ENCODE measurements at regions not wholly inside any gene's neighbourhood (a gene's known extent, or its start where the extent isn't known, plus 50 kb on each side); places are given as distances from the start of the nearest gene placed in this dataset.

DNA sequence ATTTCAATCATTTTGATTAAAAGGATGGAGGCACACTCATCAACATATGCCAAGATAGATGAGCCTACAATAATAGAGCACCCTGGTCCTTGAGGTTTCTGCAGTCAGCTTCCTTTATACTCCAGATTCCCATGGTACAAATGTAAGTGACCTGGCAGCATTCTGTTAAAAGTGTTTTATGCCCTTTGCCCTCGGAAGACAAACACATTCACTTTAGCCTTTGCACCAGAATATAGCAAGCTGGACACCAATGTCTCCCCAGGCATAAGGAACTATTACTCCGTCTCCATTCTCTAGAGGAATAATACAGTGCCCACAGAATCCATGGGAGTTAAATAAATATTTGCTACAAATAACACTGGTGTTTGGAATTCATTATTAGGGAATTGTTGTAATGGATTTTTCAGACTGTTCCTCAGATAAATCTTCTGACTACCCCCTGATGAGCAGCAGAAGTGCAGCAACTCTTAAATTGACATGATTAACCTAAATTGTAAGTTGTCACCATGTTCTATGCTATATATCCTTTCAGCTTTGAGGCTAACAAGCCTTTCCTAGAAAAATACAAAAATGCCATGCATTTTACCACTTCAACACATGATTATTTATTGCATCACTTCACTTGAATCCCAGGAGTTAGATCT is 340.2 kb downstream of the TBC1D32 start:
- Histone ChIP-seq H3K4me3 (ENCODE audit: low read depth, low read length) (no peak overlapping the region), H3K36me3 (replicated peaks) (no peaks in the 10 kb centered on the region), H3K27ac (no peak overlapping the region), H3K27me3 (replicated peaks) (no peaks in the 10 kb centered on the region)
- no peak for DNase-seq
- in situ Hi-C loops (cut with HindIII; ENCODE audit: low pct_ligation_motif_present, low sequenced_read_pairs), result no loop called here
- TF ChIP-seq, protein P1, sequence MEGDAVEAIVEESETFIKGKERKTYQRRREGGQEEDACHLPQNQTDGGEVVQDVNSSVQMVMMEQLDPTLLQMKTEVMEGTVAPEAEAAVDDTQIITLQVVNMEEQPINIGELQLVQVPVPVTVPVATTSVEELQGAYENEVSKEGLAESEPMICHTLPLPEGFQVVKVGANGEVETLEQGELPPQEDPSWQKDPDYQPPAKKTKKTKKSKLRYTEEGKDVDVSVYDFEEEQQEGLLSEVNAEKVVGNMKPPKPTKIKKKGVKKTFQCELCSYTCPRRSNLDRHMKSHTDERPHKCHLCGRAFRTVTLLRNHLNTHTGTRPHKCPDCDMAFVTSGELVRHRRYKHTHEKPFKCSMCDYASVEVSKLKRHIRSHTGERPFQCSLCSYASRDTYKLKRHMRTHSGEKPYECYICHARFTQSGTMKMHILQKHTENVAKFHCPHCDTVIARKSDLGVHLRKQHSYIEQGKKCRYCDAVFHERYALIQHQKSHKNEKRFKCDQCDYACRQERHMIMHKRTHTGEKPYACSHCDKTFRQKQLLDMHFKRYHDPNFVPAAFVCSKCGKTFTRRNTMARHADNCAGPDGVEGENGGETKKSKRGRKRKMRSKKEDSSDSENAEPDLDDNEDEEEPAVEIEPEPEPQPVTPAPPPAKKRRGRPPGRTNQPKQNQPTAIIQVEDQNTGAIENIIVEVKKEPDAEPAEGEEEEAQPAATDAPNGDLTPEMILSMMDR (IDR thresholded peaks at IDR 0.05; ENCODE audit: low read depth, low read length, missing control alignments), result no peak

DNA sequence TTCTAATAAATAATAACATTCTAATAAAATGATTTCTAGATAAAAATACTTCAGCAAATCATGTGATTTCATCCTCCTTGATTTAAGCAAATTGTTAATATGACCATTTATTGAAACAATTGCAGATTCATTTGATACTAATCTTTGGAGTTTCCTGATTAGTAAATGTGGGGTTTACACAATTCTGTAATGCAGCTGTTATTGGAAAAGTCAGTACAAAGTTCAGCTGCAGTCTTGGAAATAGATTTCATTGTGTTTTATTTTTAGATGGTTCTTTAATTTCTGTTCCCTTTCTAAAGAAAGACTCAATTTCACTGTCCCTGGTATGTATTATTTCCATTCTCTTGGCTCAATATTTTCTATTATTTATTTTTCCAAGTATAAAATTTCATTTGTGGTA is 342.0 kb downstream of the TBC1D32 start:
- no peak overlapping the region for H3K4me3 ChIP-seq (ENCODE audit: low read depth, low read length)
- no peak for DNase-seq
- TF ChIP-seq, protein P1 (IDR thresholded peaks at IDR 0.05; ENCODE audit: low read depth, low read length, missing control alignments), result no peak
- no peaks in the 10 kb centered on the region for H3K36me3 ChIP-seq (replicated peaks)
- no peak overlapping the region for H3K27ac ChIP-seq
- in situ Hi-C loops (cut with HindIII; ENCODE audit: low pct_ligation_motif_present, low sequenced_read_pairs), result no loop called here
- H3K27me3 ChIP-seq (replicated peaks), result no peaks in the 10 kb centered on the region

DNA sequence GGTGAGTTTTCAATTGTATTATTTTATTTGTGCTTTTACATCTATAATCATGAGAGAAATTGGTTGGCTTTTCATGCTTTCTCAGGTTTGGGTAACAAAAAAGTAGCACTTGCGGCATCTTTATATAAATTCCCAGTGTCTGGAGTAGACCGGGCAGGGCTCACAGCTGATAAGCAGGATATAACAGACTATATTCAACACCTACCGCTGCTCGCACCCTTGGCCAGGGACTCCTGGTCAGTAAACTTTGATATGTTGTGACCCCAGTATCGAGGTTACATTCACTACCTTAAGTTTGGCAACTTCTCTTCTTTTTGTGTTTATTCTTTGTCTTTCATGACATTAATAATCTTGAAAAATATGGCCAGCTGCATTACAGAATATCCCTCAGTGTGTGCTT is 343.4 kb downstream of the TBC1D32 start:
- no peak overlapping the region for H3K4me3 ChIP-seq (ENCODE audit: low read depth, low read length)
- H3K27ac ChIP-seq, result no peak overlapping the region
- no peaks in the 10 kb centered on the region for H3K36me3 ChIP-seq (replicated peaks)
- DNase-seq, result no peak
- H3K27me3 ChIP-seq (replicated peaks), result no peaks in the 10 kb centered on the region
- in situ Hi-C loops (cut with HindIII; ENCODE audit: low pct_ligation_motif_present, low sequenced_read_pairs), result no loop called here
- TF ChIP-seq, protein P1 (IDR thresholded peaks at IDR 0.05; ENCODE audit: low read depth, low read length, missing control alignments), result no peak

DNA sequence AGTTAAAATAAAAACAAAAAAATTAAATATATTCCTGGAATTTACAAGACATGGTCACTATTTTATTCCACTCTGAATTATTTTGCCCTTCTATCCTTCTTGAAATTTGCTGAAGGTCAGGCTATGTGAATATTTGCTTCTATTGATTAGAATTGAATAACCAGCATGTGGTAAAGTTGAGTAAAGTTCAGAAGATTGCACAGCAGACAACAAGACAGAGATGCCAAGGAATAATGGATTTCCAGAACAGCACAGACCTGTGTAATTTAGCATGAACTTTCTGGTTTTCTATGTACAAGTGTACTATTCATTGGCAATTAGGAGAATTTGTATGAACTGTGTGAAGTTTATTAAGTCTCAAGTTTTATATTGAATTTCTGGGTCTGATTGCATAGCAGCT is 352.4 kb downstream of the TBC1D32 start:
- Histone ChIP-seq H3K27ac (no peak overlapping the region), H3K27me3 (replicated peaks) (no peaks in the 10 kb centered on the region), H3K4me3 (ENCODE audit: low read depth, low read length) (no peak overlapping the region), H3K36me3 (replicated peaks) (no peaks in the 10 kb centered on the region)
- TF ChIP-seq, protein P1 (IDR thresholded peaks at IDR 0.05; ENCODE audit: low read depth, low read length, missing control alignments), result no peak
- in situ Hi-C loops (cut with HindIII; ENCODE audit: low pct_ligation_motif_present, low sequenced_read_pairs), result no loop called here
- DNase-seq, result no peak

DNA sequence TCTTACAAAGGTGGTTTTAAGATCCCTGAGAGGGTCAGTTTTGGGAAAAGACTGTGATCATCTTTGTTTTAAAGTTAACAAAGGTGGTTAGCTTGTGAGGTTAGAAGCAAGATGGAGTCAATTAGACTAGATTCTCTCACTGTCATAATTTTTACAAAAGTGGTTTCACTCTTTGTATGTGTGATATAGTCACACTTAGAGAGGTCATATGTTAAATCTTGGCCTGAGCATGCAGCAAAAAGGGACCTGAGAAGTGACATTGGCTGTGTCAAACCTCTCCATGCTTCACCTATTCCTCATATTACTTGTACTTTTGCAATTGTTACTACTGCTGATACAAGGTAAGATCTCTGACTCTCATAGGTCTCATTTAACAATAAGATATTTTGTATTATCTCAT is 368.0 kb downstream of the TBC1D32 start:
- in situ Hi-C loops (cut with HindIII; ENCODE audit: low pct_ligation_motif_present, low sequenced_read_pairs), result no loop called here
- no peak overlapping the region for H3K27ac ChIP-seq

More for the DNA sequence above, 368.0 kb downstream of the TBC1D32 start:
- Histone ChIP-seq H3K36me3 (replicated peaks) (no peaks in the 10 kb centered on the region), H3K4me3 (ENCODE audit: low read depth, low read length) (no peak overlapping the region), H3K27me3 (replicated peaks) (no peaks in the 10 kb centered on the region)
- TF ChIP-seq, protein P1 (IDR thresholded peaks at IDR 0.05; ENCODE audit: low read depth, low read length, missing control alignments), result no peak
- DNase-seq, result no peak

Measured in brain microvascular endothelial cell (primary cell).